CD4-positive, alpha-beta T cell treated with Interleukin-10 for 1 hour (primary cell): ENCODE measurements at regions not wholly inside any gene's neighbourhood (a gene's known extent, or its start where the extent isn't known, plus 50 kb on each side); places are given as distances from the start of the nearest gene placed in this dataset.

ENCODE experiments used
- DNase-seq: peaks from one replicate; pipeline ENCODE4 v3.0.0-alpha.2; 2020

GRCh38 chr1:25100151-25100833, 132.0 kb downstream of the SYF2 start:
- DNase-seq, result peak; percentile 26

- DNase-seq, result peak; percentile 48
Measured at GRCh38 chr1:25099343-25099951, 132.9 kb downstream of the SYF2 start.

GRCh38 chr1:25098717-25099116, 133.6 kb downstream of the SYF2 start:
- no peak for DNase-seq

- DNase-seq, result no peak
Measured at GRCh38 chr1:25096307-25097150, 135.8 kb downstream of the SYF2 start.

- peak; percentile 45 for DNase-seq
Measured at GRCh38 chr1:25095635-25096200, 136.6 kb downstream of the SYF2 start.

- DNase-seq, result no peak
Measured at GRCh38 chr1:25094995-25095394, 137.3 kb downstream of the SYF2 start.

- DNase-seq, result no peak
Measured at GRCh38 chr1:25094229-25094628, 138.1 kb downstream of the SYF2 start.

- DNase-seq, result no peak
Measured at GRCh38 chr1:25091658-25092057, 140.6 kb downstream of the SYF2 start.

GRCh38 chr1:25090707-25091422, 141.4 kb downstream of the SYF2 start:
- DNase-seq, result no peak

- no peak for DNase-seq
Measured at GRCh38 chr1:25089772-25090171, 142.5 kb downstream of the SYF2 start.

GRCh38 chr1:25088946-25089345, 143.4 kb downstream of the SYF2 start:
- no peak for DNase-seq

- DNase-seq, result no peak
Measured at GRCh38 chr1:25088180-25088701, 144.1 kb downstream of the SYF2 start.

GRCh38 chr1:25086518-25087079, 145.7 kb downstream of the SYF2 start:
- no peak for DNase-seq

GRCh38 chr1:25084407-25084806, 147.9 kb downstream of the SYF2 start:
- no peak for DNase-seq

- DNase-seq, result no peak
Measured at GRCh38 chr1:25083481-25084345, 148.6 kb downstream of the SYF2 start.

GRCh38 chr1:25082995-25083394, 149.3 kb downstream of the SYF2 start:
- no peak for DNase-seq

- no peak for DNase-seq
Measured at GRCh38 chr1:25082216-25082899, 149.9 kb downstream of the SYF2 start.

- no peak for DNase-seq
Measured at GRCh38 chr1:25081496-25081895, 150.8 kb downstream of the SYF2 start.

GRCh38 chr1:25080294-25081209, 150.5 kb upstream of the RUNX3 start:
- no peak for DNase-seq

- DNase-seq, result no peak
Measured at GRCh38 chr1:25079048-25079447, 149.0 kb upstream of the RUNX3 start.
